ENCODE measurements at regions not wholly inside any gene's neighbourhood (a gene's known extent, or its start where the extent isn't known, plus 50 kb on each side); places are given as distances from the start of the nearest gene placed in this dataset.

GRCh38 chr7:106193661-106194060, 81.5 kb upstream of the SYPL1 start:
- TF ChIP-seq CTCF (IDR thresholded peaks at IDR 0.05), result no peak
- TF ChIP-seq EP300 (IDR thresholded peaks at IDR 0.05), result no peak
- no peak for TF ChIP-seq POLR2A (IDR thresholded peaks at IDR 0.05)
